ENCODE measurements at regions not wholly inside any gene's neighbourhood (a gene's known extent, or its start where the extent isn't known, plus 50 kb on each side); places are given as distances from the start of the nearest gene placed in this dataset.

- H3K27ac ChIP-seq = no peak overlapping the region
These were observed 157.3 kb upstream of the ALDH1B1 start for GRCh38 chr9:38235244-38235643.

DNA sequence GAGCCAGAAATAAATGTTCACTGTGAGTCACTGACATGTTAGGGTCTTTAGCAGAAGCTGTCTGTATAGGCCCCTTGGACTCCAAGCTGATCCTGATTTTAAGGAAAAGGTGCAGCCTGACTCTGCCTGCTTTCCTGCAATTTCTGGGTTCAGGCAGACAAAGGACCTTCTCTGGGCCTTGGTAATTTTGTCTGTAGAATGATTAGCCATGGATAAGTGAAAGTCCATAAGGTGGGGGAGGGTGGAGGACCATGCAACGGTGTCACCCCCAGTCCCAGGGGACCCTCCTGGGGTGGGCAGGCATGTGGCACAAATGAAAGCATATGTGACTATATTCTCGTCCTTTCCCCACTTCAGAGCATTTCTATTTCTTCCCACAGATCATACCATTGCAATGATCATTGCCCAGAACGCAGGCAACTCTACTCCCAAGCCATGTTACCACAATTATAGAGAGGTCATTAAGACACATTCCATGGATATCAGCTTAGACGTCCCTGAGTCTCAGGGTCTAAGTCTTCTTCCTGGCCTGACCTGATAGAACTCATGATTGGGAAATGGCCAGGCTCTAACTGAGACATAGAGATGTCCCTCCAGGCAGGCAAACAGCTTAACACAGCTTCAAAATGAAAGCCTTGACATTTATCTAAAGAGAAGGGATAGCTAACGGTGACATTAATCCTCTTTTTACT is 157.9 kb upstream of the ALDH1B1 start:
- intact Hi-C loops (cut with DNase I) = no loop called here
- H3K27me3 ChIP-seq = no peaks in the 10 kb centered on the region
- H3K4me3 ChIP-seq = no peak overlapping the region
- no peak overlapping the region for H3K27ac ChIP-seq
- WGBS (ENCODE audit: insufficient coverage, low coverage, low lambda C conversion rate, missing lambda C conversion rate) = 59% methylated on average over 4 of the region's 5 CpGs
- DNase-seq (no peak), ATAC-seq (no peak)
- no peaks in the 10 kb centered on the region for H3K36me3 ChIP-seq
- TF ChIP-seq POLR2A (IDR thresholded peaks at IDR 0.05) (no peak), CTCF (IDR thresholded peaks at IDR 0.05) (no peak)
- H3K4me1 ChIP-seq = no peaks in the 10 kb centered on the region
- no peaks in the 10 kb centered on the region for H3K9me3 ChIP-seq

More at GRCh38 chr9:38235244-38235643, 157.3 kb upstream of the ALDH1B1 start:
- intact Hi-C loops (cut with DNase I) = no loop called here
- Histone ChIP-seq H3K4me3 (no peak overlapping the region), H3K27me3 (no peaks in the 10 kb centered on the region), H3K36me3 (no peaks in the 10 kb centered on the region), H3K4me1 (no peaks in the 10 kb centered on the region), H3K9me3 (no peaks in the 10 kb centered on the region)
- ATAC-seq (no peak), DNase-seq (no peak)
- TF ChIP-seq CTCF (IDR thresholded peaks at IDR 0.05) (no peak), POLR2A (IDR thresholded peaks at IDR 0.05) (no peak)
- WGBS (ENCODE audit: insufficient coverage, low coverage, low lambda C conversion rate, missing lambda C conversion rate) = no CpG with 5 or more reads among the region's 5 CpGs

- ATAC-seq (no peak), DNase-seq (no peak)
- no peaks in the 10 kb centered on the region for H3K36me3 ChIP-seq
- WGBS (ENCODE audit: insufficient coverage, low coverage, low lambda C conversion rate, missing lambda C conversion rate) = 83% methylated on average over 2 of the region's 9 CpGs
- H3K27ac ChIP-seq = no peak overlapping the region
- no peaks in the 10 kb centered on the region for H3K27me3 ChIP-seq
- intact Hi-C loops (cut with DNase I) = no loop called here
- H3K9me3 ChIP-seq = no peaks in the 10 kb centered on the region
- TF ChIP-seq POLR2A (IDR thresholded peaks at IDR 0.05) (no peak), CTCF (IDR thresholded peaks at IDR 0.05) (no peak)
- no peak overlapping the region for H3K4me3 ChIP-seq
- no peaks in the 10 kb centered on the region for H3K4me1 ChIP-seq
These were observed 158.6 kb upstream of the ALDH1B1 start for GRCh38 chr9:38233796-38234355.

DNA sequence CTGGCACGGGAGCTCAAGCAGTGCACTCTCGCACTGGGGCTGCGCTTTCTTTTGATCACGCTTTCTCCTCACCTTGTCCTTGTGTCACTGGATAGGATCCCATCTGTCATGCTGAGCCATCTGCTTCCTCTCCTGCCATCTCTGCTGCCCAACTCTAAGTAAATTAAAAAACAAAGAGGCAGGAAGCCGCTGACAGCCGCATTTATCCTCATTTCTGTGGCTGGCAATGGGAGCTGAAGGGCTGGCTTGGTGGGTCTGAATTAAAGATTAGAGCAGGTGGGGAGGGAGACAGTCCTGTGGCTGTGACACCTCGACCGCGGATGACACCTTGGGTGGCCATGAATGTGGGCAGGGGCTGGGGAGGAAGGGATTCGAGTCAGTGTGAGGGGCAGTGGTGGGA is 159.2 kb upstream of the ALDH1B1 start:
- Histone ChIP-seq H3K9me3 (no peaks in the 10 kb centered on the region), H3K36me3 (no peaks in the 10 kb centered on the region), H3K4me1 (no peaks in the 10 kb centered on the region), H3K27ac (no peak overlapping the region), H3K4me3 (no peak overlapping the region), H3K27me3 (no peaks in the 10 kb centered on the region)
- no peak for ATAC-seq
- no peak for DNase-seq
- intact Hi-C loops (cut with DNase I) = no loop called here
- 69% methylated on average over 7 of the region's 10 CpGs for WGBS (ENCODE audit: insufficient coverage, low coverage, low lambda C conversion rate, missing lambda C conversion rate)
- TF ChIP-seq POLR2A (IDR thresholded peaks at IDR 0.05) (no peak), CTCF (IDR thresholded peaks at IDR 0.05) (no peak)

Measured in right lobe of liver (tissue), 6 donors.